ENCODE measurements at regions not wholly inside any gene's neighbourhood (a gene's known extent, or its start where the extent isn't known, plus 50 kb on each side); places are given as distances from the start of the nearest gene placed in this dataset.
"Not testable (repeated sequence)": the region's sequence is repeated elsewhere in the genome, so short reads cannot be mapped to it uniquely, and the experiment has no call there.

GRCh38 chr10:62585211-62585775, 211.1 kb downstream of the ZNF365 start:
- no peak overlapping the region for H3K27ac ChIP-seq (ENCODE audit: low read depth, low read length, severe bottlenecking)
- H3K9me3 ChIP-seq (ENCODE audit: control insufficient read depth, low read length) = no peaks in the 10 kb centered on the region
- no peaks in the 10 kb centered on the region for H3K36me3 ChIP-seq (ENCODE audit: control insufficient read depth, insufficient read depth, low read length)
- H3K4me3 ChIP-seq (ENCODE audit: extremely low read depth, insufficient read depth, low read length, poor library complexity, severe bottlenecking) = no peak overlapping the region
- WGBS, 2 experiments (ENCODE audit: insufficient coverage in 2 of 2) = 80 to 91% methylated on average over 2 to 5 of the region's 6 CpGs
- peaks cover 28% of the 10 kb centered on the region for H3K4me1 ChIP-seq (ENCODE audit: control insufficient read depth, insufficient read depth, low read length, poor library complexity, severe bottlenecking)

GRCh38 chr10:62587011-62587410, 212.8 kb downstream of the ZNF365 start:
- no peaks in the 10 kb centered on the region for H3K36me3 ChIP-seq (ENCODE audit: control insufficient read depth, insufficient read depth, low read length)
- H3K9me3 ChIP-seq (ENCODE audit: control insufficient read depth, low read length) = no peaks in the 10 kb centered on the region
- H3K4me1 ChIP-seq (ENCODE audit: control insufficient read depth, insufficient read depth, low read length, poor library complexity, severe bottlenecking) = peaks cover 28% of the 10 kb centered on the region
- no peak overlapping the region for H3K27ac ChIP-seq (ENCODE audit: low read depth, low read length, severe bottlenecking)
- no peak overlapping the region for H3K4me3 ChIP-seq (ENCODE audit: extremely low read depth, insufficient read depth, low read length, poor library complexity, severe bottlenecking)

- H3K9me3 ChIP-seq (ENCODE audit: control insufficient read depth, low read length) = no peaks in the 10 kb centered on the region
- H3K4me3 ChIP-seq (ENCODE audit: extremely low read depth, insufficient read depth, low read length, poor library complexity, severe bottlenecking) = no peak overlapping the region
- H3K4me1 ChIP-seq (ENCODE audit: control insufficient read depth, insufficient read depth, low read length, poor library complexity, severe bottlenecking) = peaks cover 18% of the 10 kb centered on the region
- no peak overlapping the region for H3K27ac ChIP-seq (ENCODE audit: low read depth, low read length, severe bottlenecking)
- no peaks in the 10 kb centered on the region for H3K36me3 ChIP-seq (ENCODE audit: control insufficient read depth, insufficient read depth, low read length)
- 80% methylated on average over 1 of the region's 2 CpGs; no CpG with 5 or more reads in 1 of the 2 experiments for WGBS, 2 experiments (ENCODE audit: insufficient coverage in 2 of 2)
Measured at GRCh38 chr10:62588116-62588515, 213.9 kb downstream of the ZNF365 start.

GRCh38 chr10:62589689-62590088, 214.8 kb upstream of the ADO start:
- Histone ChIP-seq H3K4me3 (ENCODE audit: extremely low read depth, insufficient read depth, low read length, poor library complexity, severe bottlenecking) (no peak overlapping the region), H3K9me3 (ENCODE audit: control insufficient read depth, low read length) (no peaks in the 10 kb centered on the region), H3K36me3 (ENCODE audit: control insufficient read depth, insufficient read depth, low read length) (no peaks in the 10 kb centered on the region), H3K4me1 (ENCODE audit: control insufficient read depth, insufficient read depth, low read length, poor library complexity, severe bottlenecking) (peaks cover 2% of the 10 kb centered on the region), H3K27ac (ENCODE audit: low read depth, low read length, severe bottlenecking) (no peak overlapping the region)
- WGBS, 2 experiments (ENCODE audit: insufficient coverage in 2 of 2) = 93% methylated on average over 2 of the region's 2 CpGs

GRCh38 chr10:62590306-62590705, 214.2 kb upstream of the ADO start:
- H3K27ac ChIP-seq (ENCODE audit: low read depth, low read length, severe bottlenecking) = no peak overlapping the region
- H3K9me3 ChIP-seq (ENCODE audit: control insufficient read depth, low read length) = no peaks in the 10 kb centered on the region
- no peaks in the 10 kb centered on the region for H3K4me1 ChIP-seq (ENCODE audit: control insufficient read depth, insufficient read depth, low read length, poor library complexity, severe bottlenecking)
- H3K36me3 ChIP-seq (ENCODE audit: control insufficient read depth, insufficient read depth, low read length) = no peaks in the 10 kb centered on the region
- WGBS, 2 experiments (ENCODE audit: insufficient coverage in 2 of 2) = 93 to 95% methylated on average over 2 to 3 of the region's 3 CpGs
- H3K4me3 ChIP-seq (ENCODE audit: extremely low read depth, insufficient read depth, low read length, poor library complexity, severe bottlenecking) = no peak overlapping the region

- no peak overlapping the region for H3K4me3 ChIP-seq (ENCODE audit: extremely low read depth, insufficient read depth, low read length, poor library complexity, severe bottlenecking)
- no peaks in the 10 kb centered on the region for H3K9me3 ChIP-seq (ENCODE audit: control insufficient read depth, low read length)
- no peaks in the 10 kb centered on the region for H3K4me1 ChIP-seq (ENCODE audit: control insufficient read depth, insufficient read depth, low read length, poor library complexity, severe bottlenecking)
- 33 to 80% methylated on average over 1 to 3 of the region's 3 CpGs for WGBS, 2 experiments (ENCODE audit: insufficient coverage in 2 of 2)
- no peak overlapping the region for H3K27ac ChIP-seq (ENCODE audit: low read depth, low read length, severe bottlenecking)
- no peaks in the 10 kb centered on the region for H3K36me3 ChIP-seq (ENCODE audit: control insufficient read depth, insufficient read depth, low read length)
Measured at GRCh38 chr10:62594093-62594520, 210.4 kb upstream of the ADO start.

GRCh38 chr10:62597226-62597625, 207.3 kb upstream of the ADO start:
- Histone ChIP-seq H3K4me3 (ENCODE audit: extremely low read depth, insufficient read depth, low read length, poor library complexity, severe bottlenecking) (no peak overlapping the region), H3K27ac (ENCODE audit: low read depth, low read length, severe bottlenecking) (no peak overlapping the region), H3K4me1 (ENCODE audit: control insufficient read depth, insufficient read depth, low read length, poor library complexity, severe bottlenecking) (no peaks in the 10 kb centered on the region), H3K9me3 (ENCODE audit: control insufficient read depth, low read length) (no peaks in the 10 kb centered on the region), H3K36me3 (ENCODE audit: control insufficient read depth, insufficient read depth, low read length) (no peaks in the 10 kb centered on the region)
- 100% methylated on average over 1 of the region's 3 CpGs for WGBS, 2 experiments (ENCODE audit: insufficient coverage in 2 of 2)

GRCh38 chr10:62599161-62599560, 205.4 kb upstream of the ADO start:
- no peaks in the 10 kb centered on the region for H3K9me3 ChIP-seq (ENCODE audit: control insufficient read depth, low read length)
- no CpG with 5 or more reads among the region's 2 CpGs for whole genome bisulfite sequencing, 2 experiments (ENCODE audit: insufficient coverage in 2 of 2)

GRCh38 chr10:62606551-62606950, 198.0 kb upstream of the ADO start:
- H3K4me1 ChIP-seq (ENCODE audit: control insufficient read depth, insufficient read depth, low read length, poor library complexity, severe bottlenecking); H3K9me3 ChIP-seq (ENCODE audit: control insufficient read depth, low read length); H3K4me3 ChIP-seq (ENCODE audit: extremely low read depth, insufficient read depth, low read length, poor library complexity, severe bottlenecking); H3K36me3 ChIP-seq (ENCODE audit: control insufficient read depth, insufficient read depth, low read length); H3K27ac ChIP-seq (ENCODE audit: low read depth, low read length, severe bottlenecking): not testable (repeated sequence)
- no CpG with 5 or more reads among the region's 4 CpGs for WGBS, 2 experiments (ENCODE audit: insufficient coverage in 2 of 2)

More at GRCh38 chr10:62599161-62599560, 205.4 kb upstream of the ADO start:
- H3K4me3 ChIP-seq (ENCODE audit: extremely low read depth, insufficient read depth, low read length, poor library complexity, severe bottlenecking) = no peak overlapping the region
- H3K4me1 ChIP-seq (ENCODE audit: control insufficient read depth, insufficient read depth, low read length, poor library complexity, severe bottlenecking) = no peaks in the 10 kb centered on the region
- no peaks in the 10 kb centered on the region for H3K36me3 ChIP-seq (ENCODE audit: control insufficient read depth, insufficient read depth, low read length)
- no peak overlapping the region for H3K27ac ChIP-seq (ENCODE audit: low read depth, low read length, severe bottlenecking)

- not testable (repeated sequence) for H3K4me1 ChIP-seq (ENCODE audit: control insufficient read depth, insufficient read depth, low read length, poor library complexity, severe bottlenecking); H3K27ac ChIP-seq (ENCODE audit: low read depth, low read length, severe bottlenecking); H3K36me3 ChIP-seq (ENCODE audit: control insufficient read depth, insufficient read depth, low read length); H3K9me3 ChIP-seq (ENCODE audit: control insufficient read depth, low read length); H3K4me3 ChIP-seq (ENCODE audit: extremely low read depth, insufficient read depth, low read length, poor library complexity, severe bottlenecking)
- WGBS, 2 experiments (ENCODE audit: insufficient coverage in 2 of 2) = 66% methylated on average over 7 of the region's 34 CpGs; no CpG with 5 or more reads in 1 of the 2 experiments
Measured at GRCh38 chr10:62608189-62608875, 196.2 kb upstream of the ADO start.

GRCh38 chr10:62610649-62611229, 193.8 kb upstream of the ADO start:
- Histone ChIP-seq H3K4me3 (ENCODE audit: extremely low read depth, insufficient read depth, low read length, poor library complexity, severe bottlenecking) (no peak overlapping the region), H3K27ac (ENCODE audit: low read depth, low read length, severe bottlenecking) (no peak overlapping the region), H3K36me3 (ENCODE audit: control insufficient read depth, insufficient read depth, low read length) (no peaks in the 10 kb centered on the region), H3K9me3 (ENCODE audit: control insufficient read depth, low read length) (peaks cover 6% of the 10 kb centered on the region), H3K4me1 (ENCODE audit: control insufficient read depth, insufficient read depth, low read length, poor library complexity, severe bottlenecking) (peaks cover 6% of the 10 kb centered on the region)
- 0 to 22% methylated on average over 3 of the region's 7 CpGs for WGBS, 2 experiments (ENCODE audit: insufficient coverage in 2 of 2)

All from mesodermal cell (in vitro differentiated cells).